Gastrocnemius medialis (tissue), 4 donors: ENCODE measurements at regions not wholly inside any gene's neighbourhood (a gene's known extent, or its start where the extent isn't known, plus 50 kb on each side); places are given as distances from the start of the nearest gene placed in this dataset.

ENCODE experiments used
- ATAC-seq, 2 donors: fragments of 150-250 bp; one replicate each; pipeline ENCODE4 v1.9.1; 2016
- DNase-seq, 2 donors: peaks; one replicate each; pipeline ENCODE4 v3.0.0-alpha.2; 2019
- H3K27ac ChIP-seq, 4 donors: fragments of 200-600 bp; sonication (generic); 1 replicate in 1 of 4; 2 replicates in 3 of 4; pipeline ENCODE4 v1.5.1; 2016 to 2018; ENCODE audit warnings: mild to moderate bottlenecking in 2 of 4, moderate library complexity in 1 of 4
- H3K27me3 ChIP-seq, 3 donors: fragments of 200-600 bp; sonication (generic) in 2 of 3; 1 replicate in 1 of 3; 2 replicates in 2 of 3; pipeline versions ENCODE4 v1.5.1 to v1.6.0; 2016 to 2019; ENCODE audit warnings: mild to moderate bottlenecking in 1 of 3, moderate library complexity in 1 of 3
- H3K36me3 ChIP-seq, 2 donors: fragments of 200-600 bp; sonication (generic) in 1 of 2; one replicate each; pipeline ENCODE4 v1.5.1; 2017 to 2018
- H3K4me1 ChIP-seq, 2 donors: fragments of 200-600 bp; sonication (generic) in 1 of 2; one replicate each; pipeline ENCODE4 v1.5.1; 2016 to 2017; ENCODE audit warnings: mild to moderate bottlenecking in 2 of 2
- H3K4me3 ChIP-seq, 4 donors: fragments of 200-600 bp; sonication (generic) in 3 of 4; 1 replicate in 1 of 4; 2 replicates in 3 of 4; pipeline ENCODE4 v1.5.1; 2016 to 2019; ENCODE audit warnings: mild to moderate bottlenecking in 2 of 4
- H3K9me3 ChIP-seq, 3 donors: fragments of 200-600 bp; sonication (generic) in 2 of 3; 1 replicate in 1 of 3; 2 replicates in 2 of 3; pipeline ENCODE4 v1.5.1; 2016 to 2019
- POLR2A ChIP-seq, 2 donors: fragments of 450-650 bp; IDR thresholded peaks; one replicate each; pipeline ENCODE4 v1.6.1; 2017; ENCODE audit warnings: antibody characterized with exemption in 2 of 2, mild to moderate bottlenecking in 2 of 2, moderate library complexity in 2 of 2
- in situ Hi-C, 4 donors: fragments of 200-750 bp; cut with MboI; loops; one replicate each; pipeline versions ENCODE4 v1.15.0 to v1.8.0; 2017; ENCODE audit warnings: low sequenced_read_pairs in 4 of 4
- intact Hi-C: fragments of 100-400 bp; cut with DNase I; formaldehyde crosslinking; loops from one replicate; pipeline ENCODE4 v1.15.1; 2023; ENCODE audit warnings: low total_unique reads
- TF ChIP-seq, protein P1 (sequence below), 5 experiments: fragments of 450-650 bp in 3 of 5; fragments of 200-600 bp in 2 of 5; sonication (generic) in 2 of 5; IDR thresholded peaks in 4 of 5; conservative IDR thresholded peaks in 1 of 5; 1 replicate in 4 of 5; 2 replicates in 1 of 5; pipeline ENCODE4 v1.5.1; 2016 to 2019; ENCODE audit warnings: antibody characterized with exemption in 5 of 5, mild to moderate bottlenecking in 3 of 5, moderate library complexity in 3 of 5

DNA sequence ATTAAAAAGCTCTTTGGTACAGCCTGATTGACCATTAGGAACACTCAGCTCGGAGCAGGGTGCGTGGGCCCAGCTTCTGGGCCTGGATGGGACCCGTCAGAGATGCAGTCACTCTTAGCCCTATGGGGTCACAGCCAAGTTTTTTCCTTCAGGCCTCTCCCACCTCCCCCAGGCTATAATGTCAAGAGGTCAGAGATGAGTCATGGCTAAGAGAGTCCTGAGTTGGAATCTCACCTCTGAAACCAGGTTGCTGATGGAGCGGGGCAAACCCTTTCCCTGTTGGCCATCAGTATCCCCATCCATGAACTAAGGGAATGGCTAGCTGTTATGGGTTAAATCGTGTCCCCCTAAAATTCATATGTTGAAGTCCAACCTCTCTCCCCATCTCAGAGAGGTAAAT lies 195.9 kb upstream of the POU3F1 start:
- no peak for ATAC-seq
- Histone ChIP-seq H3K27ac (no peak overlapping the region), H3K4me1 (no peaks in the 10 kb centered on the region), H3K9me3 (no peaks in the 10 kb centered on the region), H3K27me3 (peaks cover 0 to 5% (median 2%) of the 10 kb centered on the region in 3 donors), H3K36me3 (no peaks in the 10 kb centered on the region), H3K4me3 (no peak overlapping the region)
- in situ Hi-C loops: no loop called here
- intact Hi-C loops: no loop called here
- DNase-seq: no peak
- no peak for TF ChIP-seq POLR2A (IDR thresholded peaks at IDR 0.05)
- TF ChIP-seq, protein P1, sequence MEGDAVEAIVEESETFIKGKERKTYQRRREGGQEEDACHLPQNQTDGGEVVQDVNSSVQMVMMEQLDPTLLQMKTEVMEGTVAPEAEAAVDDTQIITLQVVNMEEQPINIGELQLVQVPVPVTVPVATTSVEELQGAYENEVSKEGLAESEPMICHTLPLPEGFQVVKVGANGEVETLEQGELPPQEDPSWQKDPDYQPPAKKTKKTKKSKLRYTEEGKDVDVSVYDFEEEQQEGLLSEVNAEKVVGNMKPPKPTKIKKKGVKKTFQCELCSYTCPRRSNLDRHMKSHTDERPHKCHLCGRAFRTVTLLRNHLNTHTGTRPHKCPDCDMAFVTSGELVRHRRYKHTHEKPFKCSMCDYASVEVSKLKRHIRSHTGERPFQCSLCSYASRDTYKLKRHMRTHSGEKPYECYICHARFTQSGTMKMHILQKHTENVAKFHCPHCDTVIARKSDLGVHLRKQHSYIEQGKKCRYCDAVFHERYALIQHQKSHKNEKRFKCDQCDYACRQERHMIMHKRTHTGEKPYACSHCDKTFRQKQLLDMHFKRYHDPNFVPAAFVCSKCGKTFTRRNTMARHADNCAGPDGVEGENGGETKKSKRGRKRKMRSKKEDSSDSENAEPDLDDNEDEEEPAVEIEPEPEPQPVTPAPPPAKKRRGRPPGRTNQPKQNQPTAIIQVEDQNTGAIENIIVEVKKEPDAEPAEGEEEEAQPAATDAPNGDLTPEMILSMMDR (IDR thresholded peaks at IDR 0.05 in 4 of 5, conservative IDR thresholded peaks at IDR 0.05 in 1 of 5): no peak

DNA sequence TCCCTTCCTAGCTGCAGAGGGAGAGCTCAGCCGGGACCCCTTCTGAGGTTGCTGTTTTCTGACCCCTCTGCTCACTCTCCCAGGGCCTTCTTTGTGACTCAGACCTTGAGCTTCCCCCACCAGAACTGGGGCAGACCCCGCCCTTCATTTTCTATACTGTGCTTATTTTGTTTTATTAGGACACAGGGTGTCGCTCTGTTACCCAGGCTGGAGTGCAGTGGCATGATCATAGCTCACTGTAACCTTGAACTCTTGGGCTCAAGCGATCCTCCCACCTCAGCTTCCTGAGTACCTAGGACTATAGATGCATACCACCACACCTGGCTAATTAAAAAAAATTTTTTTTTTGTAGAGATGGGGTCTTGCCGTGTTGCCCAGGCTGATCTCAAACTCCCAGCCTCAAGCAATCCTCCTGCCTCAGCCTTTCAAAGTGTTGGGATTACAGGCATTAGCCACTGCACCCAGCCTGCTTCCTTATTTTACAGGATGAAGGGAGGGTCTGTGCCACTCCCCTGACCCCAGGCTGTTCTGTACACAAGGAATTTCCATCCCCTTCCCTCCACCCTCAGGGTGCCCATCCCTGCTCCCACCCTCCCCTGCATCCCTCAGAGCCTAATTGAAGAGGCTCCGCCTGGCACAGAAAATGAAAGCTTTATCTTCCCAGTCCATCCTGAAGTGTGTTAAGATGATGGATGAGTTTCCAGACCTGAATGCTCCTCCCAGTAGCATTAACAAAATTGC lies 195.2 kb upstream of the POU3F1 start:
- H3K27me3 ChIP-seq: peaks cover 0 to 5% (median 2%) of the 10 kb centered on the region in 3 donors
- no peak overlapping the region for H3K27ac ChIP-seq
- intact Hi-C loops: no loop called here
- ATAC-seq (no peak), DNase-seq (no peak)
- in situ Hi-C loops: no loop called here
- TF ChIP-seq, protein P1 (IDR thresholded peaks at IDR 0.05 in 4 of 5, conservative IDR thresholded peaks at IDR 0.05 in 1 of 5): no peak
- no peak for TF ChIP-seq POLR2A (IDR thresholded peaks at IDR 0.05)
- no peaks in the 10 kb centered on the region for H3K9me3 ChIP-seq
- no peak overlapping the region for H3K4me3 ChIP-seq
- H3K4me1 ChIP-seq: no peaks in the 10 kb centered on the region
- no peaks in the 10 kb centered on the region for H3K36me3 ChIP-seq

DNA sequence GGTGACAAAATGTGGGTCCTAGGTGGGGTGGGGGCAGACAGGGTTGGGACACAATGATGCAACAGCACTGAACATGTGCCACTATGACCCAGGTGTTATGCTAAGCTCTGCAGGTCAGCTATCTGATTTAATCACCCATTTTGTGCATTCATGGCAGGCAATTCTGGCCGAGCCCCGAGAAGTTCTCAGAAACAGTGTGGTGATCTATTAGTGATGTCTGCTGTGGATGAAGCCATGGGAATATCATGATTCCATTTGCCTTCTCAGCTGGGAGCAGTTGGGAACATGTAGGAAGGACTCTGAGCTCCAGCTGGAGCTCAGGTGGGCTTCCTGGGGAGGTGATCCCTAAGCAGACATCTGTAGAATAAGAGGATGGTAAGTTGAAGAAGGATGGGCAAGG lies 194.0 kb upstream of the POU3F1 start:
- Histone ChIP-seq H3K36me3 (no peaks in the 10 kb centered on the region), H3K4me1 (no peaks in the 10 kb centered on the region), H3K27ac (no peak overlapping the region), H3K27me3 (peaks cover 0 to 5% (median 2%) of the 10 kb centered on the region in 3 donors), H3K4me3 (no peak overlapping the region), H3K9me3 (no peaks in the 10 kb centered on the region)
- ATAC-seq: no peak
- TF ChIP-seq, protein P1 (IDR thresholded peaks at IDR 0.05 in 4 of 5, conservative IDR thresholded peaks at IDR 0.05 in 1 of 5): no peak
- TF ChIP-seq POLR2A (IDR thresholded peaks at IDR 0.05): no peak
- DNase-seq: no peak
- in situ Hi-C loops (no loop called here), intact Hi-C loops (no loop called here)

DNA sequence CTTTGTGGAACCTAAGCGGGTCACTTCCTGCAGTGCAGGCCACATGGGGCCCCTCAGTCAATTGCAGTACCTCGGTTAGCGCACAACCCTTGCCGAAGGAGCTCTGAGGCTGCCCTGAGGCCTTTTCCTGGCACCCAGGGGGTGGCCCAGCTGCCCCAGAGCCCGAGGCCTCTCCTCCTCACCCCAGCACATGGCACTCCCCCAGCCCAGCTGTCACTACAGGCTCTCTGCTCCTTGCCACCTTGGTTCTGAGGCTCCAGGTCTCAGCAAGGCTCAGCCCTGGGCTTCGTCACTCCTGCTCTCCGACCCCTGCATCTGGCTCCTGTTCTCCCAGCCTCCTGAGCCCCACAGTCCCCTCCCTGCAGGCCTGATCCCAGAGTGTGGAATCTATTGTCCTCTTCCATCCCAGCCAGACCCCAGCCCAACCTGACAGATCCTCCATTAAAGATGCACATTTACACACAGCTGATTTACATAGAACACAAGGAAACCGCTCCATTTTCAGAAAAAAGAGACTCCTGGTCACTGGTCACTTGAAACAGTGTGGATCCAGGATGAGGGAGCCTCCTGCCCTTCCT lies 192.8 kb upstream of the POU3F1 start:
- in situ Hi-C loops (no loop called here), intact Hi-C loops (no loop called here)
- Histone ChIP-seq H3K36me3 (no peaks in the 10 kb centered on the region), H3K4me1 (no peaks in the 10 kb centered on the region), H3K27ac (no peak overlapping the region), H3K4me3 (no peak overlapping the region), H3K27me3 (peaks cover 0 to 5% (median 2%) of the 10 kb centered on the region in 3 donors), H3K9me3 (no peaks in the 10 kb centered on the region)
- TF ChIP-seq POLR2A (IDR thresholded peaks at IDR 0.05): no peak
- TF ChIP-seq, protein P1 (IDR thresholded peaks at IDR 0.05 in 4 of 5, conservative IDR thresholded peaks at IDR 0.05 in 1 of 5): no peak
- DNase-seq: no peak
- ATAC-seq: no peak
